GM21825 (cell line): ENCODE measurements at regions not wholly inside any gene's neighbourhood (a gene's known extent, or its start where the extent isn't known, plus 50 kb on each side); places are given as distances from the start of the nearest gene placed in this dataset.
"Not testable (repeated sequence)": the region's sequence is repeated elsewhere in the genome, so short reads cannot be mapped to it uniquely, and the experiment has no call there.

Source experiments
- ATAC-seq: cut with Tn5 transposase; IDR thresholded peaks from one replicate; pipeline ENCODE4 v1.9.1; 2021; ENCODE audit warnings: mild to moderate bottlenecking, moderate library complexity; ENCODE audit not compliant: unreplicated experiment

DNA sequence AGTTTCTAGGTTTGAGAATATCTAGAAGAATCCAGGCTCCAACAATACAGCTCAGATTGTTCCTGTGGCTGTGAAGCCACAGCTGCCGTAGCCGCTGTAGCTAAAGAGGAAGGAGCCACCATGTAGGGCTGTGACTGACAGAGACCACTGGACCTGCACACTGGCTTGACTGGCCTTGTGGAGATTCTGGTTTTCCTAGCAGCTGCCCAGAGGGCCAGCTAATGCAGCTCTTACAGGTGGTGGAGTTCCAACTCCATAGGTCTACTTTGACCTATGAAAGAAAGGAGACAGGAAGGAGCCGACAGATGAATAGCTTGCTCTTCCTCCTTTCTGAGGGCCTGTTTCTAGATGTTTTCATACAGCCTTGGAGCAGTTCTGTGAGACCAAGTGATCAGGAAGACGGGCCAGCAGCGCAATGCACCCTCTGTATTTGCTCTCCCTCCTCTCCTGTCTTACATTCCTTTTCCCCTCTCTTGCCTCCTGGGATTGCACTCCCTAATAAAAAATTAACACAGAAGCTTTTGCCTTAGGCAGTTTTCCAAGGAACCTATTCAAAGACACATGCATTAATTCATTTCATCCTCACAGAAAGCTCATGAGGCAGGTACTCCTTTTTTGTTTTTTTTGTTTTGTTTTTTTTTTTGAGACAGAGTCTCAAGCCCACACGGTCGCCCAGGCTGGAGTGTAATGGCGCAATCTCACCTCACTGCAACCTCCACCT is 51.8 kb upstream of the MYB start:
- ATAC-seq, result peak; percentile 52

DNA sequence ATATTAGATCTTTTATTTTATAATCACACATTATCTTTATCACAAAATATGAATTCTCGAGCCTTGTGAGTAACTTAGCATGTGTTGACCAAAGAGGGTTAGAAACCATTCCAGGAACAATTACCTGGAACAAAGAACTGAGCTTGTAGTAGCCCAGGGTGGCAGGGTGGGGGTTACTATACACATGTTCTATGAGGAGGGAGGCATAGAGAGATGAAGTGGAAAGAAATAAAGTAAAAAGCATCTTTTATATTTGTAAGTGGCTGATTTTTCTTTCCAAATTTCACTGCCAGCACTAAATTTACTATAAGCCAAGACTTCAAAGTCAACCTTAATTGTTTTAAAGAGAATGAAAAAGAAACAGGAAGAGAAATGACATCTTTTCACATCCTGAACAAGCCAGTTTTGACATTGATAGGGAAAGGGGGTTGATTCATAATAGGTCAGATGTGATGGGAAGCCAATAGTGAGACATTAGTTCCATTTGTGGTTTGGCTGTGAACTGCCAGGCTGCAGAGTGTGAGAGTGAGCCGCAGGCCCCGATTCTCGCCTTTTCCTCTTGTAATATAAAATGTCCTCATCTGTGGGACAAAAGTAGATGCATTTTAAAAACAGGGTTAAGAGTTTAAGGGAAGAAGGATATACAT is 52.7 kb upstream of the MYB start:
- ATAC-seq, result peak; percentile 84

DNA sequence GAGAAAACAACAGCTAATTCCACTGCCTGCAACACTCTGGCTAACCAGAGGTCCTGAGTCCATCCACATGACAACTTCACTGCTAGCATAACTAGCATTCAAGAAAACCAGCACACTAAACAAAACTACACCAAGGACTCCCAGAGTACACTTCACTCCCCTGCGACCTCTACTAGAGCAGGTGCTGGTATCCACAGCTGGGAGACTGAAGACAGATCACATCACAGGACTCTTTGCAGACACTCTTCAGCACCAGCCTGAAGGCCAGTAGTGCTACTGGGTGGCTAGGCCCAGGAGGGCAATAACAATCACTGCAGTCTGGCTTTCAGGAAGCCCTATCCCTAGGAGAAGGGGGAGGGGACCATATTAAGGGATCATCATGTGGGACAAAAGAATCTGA is 54.4 kb upstream of the MYB start:
- no peak for ATAC-seq

DNA sequence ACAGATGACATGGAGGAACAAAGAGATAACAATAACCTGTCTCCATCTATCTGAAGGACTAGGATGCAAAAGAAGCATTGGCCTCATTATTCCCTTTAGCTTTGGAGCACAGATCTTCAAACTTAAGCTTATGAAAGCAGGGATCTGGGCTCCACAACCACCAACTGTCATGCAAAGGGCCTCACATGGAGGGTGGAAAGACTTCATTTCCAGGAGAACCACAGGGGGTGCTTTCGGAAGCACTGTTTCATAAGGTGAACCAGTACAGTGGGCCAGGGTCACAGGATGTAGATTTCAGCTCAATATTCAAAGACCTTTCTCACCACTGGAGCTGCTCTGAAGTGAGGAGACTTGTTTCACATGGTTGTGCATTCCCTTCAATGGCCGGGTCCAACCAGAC is 55.1 kb upstream of the MYB start:
- no peak for ATAC-seq

DNA sequence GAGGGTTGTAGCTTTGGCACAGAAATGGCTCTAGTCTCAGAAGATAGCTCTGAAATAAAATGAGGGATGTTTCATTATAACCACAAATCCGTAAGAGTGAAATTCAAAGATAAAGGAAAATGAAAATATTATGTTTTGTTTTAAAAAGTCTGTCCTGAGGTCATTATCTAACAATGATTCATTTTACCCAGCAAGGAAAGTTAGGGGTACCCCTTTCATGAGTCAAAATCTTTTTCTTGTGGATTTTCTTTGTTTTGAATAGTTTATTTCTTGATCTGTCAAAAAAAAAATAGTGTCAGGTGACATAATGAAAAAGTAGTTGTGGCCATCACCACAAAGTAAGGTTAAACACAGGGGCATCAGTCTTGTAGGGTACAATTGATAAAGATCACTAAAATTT is 59.7 kb upstream of the MYB start:
- no peak for ATAC-seq

DNA sequence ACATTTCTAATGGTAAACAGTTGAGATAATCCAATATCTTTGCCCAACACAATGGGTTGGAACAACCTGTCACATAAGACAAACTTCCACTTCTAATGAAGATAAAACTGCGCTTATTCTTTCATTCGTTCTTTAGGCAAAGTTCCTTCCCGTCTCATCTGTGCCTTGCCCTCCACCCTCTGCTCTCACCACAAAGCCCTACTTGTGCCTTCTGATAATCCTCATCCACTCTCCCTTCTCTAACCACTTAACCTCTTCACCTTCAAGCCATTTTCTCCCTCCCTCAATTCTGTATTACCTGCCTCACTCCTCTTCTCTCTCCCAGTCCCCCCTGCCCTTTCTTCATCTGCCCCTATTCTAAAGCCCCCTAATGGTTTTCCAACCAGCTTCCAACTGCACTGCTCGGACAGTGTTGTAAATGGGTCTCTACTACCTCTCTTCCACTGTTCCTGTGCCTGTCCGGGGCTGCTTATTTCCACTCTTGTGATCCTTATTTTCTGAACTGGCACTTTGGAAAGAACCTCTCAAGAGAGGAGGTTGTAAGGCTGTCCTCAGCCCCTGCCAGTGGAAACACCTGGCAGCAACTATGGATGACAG is 62.9 kb upstream of the MYB start:
- no peak for ATAC-seq

DNA sequence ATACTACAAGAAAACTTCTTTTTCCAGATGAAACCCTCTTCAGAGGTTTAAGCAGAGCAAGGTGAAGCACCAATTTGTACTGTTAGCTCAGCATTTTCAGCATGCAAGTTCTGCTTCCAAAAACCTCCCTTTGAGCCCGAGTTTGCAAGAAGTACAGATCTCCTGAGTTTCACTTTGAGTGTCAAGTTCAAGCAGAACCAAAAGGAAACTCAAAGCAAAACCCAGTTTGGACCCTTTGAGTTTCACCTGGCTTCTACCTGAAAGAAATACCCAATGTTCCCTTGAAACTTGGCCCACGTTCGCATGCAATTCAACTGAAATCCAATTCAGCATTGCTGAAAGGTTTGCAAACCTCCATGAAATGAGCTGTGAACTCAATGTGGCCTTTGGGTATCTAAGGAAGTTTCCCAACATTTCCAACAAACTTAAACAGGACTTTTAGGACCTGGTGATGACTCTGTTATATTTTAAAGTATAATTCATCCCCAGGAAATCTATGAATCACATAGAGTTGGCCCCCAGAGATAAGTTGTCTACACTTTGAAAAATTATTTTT is 62.9 kb upstream of the HBS1L start:
- ATAC-seq, result no peak

DNA sequence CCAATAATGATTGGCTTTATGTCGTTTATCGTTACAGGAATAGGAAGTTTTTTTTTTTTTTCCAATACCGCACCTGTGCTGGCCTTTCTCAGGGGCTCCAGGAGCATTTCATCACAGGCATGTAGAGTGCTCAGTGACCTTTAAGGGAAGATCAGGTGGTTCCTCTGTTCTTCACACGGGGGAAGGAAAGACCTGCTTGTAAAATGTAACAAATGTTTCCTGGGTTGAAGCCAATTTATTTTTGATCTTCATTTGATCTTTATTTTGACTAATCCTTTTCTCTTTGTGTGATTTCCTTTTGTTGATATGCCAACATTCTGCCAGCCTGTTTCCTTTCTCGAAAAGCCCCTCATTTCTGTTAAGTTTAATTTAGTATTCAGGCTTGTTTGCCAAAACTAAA is 61.9 kb upstream of the HBS1L start:
- no peak for ATAC-seq

DNA sequence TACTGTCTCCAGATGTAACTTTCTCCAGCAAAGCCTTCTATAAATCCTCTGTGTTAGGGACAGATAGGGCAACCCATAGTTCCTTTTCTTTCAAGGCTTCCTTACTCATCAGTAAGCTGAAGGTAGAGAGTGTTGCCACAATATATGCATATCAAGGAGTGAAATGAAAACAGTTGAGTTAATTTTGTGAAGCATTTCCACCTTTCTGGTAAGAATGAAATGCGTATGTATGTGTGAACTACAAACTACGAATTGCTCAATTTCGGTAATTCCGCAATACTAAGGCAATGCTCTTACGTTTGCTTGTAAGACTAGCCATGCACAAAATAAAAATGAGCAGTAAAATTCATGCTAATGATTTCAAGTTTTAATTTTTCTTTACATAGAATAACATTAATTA is 61.2 kb upstream of the HBS1L start:
- no peak for ATAC-seq

DNA sequence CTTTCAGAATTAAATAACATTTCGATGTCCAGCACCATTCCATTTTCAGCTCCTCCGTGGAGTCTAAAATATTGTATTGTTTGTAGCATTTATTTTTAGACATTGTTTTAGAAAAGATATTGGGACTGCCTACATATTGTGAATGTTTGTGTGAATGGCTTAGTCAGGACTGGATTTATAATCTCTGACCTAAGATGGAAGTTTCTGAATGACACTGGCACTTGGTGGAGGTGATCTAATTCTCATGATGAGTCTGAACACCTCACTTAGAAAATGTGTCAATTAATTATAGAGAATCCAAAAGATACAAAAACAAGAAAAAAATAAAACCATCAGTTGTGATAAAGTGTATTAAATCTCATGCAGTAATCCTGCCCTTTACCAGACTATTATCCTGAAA is 60.8 kb upstream of the HBS1L start:
- no peak for ATAC-seq

DNA sequence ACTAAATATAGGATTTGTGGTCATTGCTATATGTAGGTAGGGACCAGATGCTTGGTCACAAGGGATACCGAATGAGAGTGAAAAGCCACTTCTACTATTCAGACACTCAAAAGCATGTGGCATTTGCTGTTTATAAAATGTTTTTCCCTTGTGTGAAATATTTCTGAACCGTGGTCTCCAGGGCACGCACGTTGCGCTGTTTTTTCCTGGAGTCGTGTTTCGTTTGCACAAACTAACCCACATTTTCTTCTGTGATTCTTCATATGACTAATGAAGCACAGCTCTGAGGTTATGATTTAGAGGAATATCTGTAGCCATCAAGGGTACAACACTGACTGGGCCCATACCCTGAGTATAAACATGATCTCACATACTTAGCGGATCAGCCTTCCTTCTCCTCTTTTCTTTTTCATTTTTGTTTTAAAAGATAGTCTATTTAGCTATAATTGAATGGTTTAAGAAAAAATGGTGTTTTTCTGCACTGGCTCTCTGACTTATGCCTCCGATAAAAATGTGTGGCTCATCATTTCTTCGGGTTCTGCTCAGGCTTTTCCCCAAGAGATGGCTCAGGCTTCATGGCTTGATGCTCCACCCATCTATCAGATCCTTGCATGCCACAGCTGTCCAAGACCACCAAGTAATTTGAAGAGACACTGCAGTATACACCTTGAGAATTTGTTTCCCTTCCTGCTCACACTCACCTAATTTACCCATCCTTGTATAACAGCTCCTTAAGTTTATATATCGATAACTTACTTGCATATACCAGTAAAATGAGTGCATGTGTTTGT is 59.9 kb upstream of the HBS1L start:
- peak; percentile 76 for ATAC-seq

DNA sequence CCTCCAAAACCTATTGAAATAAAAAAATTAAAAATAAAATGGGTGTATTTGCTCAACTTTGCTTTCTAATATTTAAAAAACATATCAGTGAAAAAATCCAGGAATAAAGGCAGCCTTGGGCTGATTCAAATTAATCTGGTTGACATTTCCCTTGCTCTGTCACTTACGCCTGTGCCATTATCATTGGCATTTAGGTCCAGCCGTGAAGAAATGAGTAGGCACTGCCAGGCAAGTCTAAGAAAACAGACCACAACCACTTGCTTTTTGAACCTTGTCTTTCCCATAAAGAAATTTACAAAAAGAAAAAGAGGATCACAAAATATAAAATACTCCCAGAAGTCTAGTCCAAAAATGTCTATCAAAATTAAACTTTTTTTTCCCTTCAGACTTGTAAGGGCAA is 59.2 kb upstream of the HBS1L start:
- ATAC-seq, result no peak

DNA sequence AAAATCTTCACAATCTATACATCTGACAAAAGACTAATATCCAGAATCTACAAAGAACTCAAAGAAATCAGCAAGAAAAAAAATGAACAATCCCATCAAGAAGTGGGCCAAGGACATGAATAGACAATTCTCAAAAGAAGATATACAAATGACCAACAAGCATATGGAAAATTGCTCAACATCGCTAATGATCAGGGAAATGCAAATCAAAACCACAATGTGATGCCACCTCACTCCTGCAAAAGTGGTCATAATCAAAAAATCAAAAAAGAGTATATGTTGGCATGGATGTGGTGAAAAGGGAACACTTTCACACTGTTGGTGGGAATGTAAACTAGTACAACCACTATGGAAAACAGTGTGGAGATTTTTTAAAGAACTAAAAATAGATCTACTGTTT is 58.3 kb upstream of the HBS1L start:
- not testable (repeated sequence) for ATAC-seq

DNA sequence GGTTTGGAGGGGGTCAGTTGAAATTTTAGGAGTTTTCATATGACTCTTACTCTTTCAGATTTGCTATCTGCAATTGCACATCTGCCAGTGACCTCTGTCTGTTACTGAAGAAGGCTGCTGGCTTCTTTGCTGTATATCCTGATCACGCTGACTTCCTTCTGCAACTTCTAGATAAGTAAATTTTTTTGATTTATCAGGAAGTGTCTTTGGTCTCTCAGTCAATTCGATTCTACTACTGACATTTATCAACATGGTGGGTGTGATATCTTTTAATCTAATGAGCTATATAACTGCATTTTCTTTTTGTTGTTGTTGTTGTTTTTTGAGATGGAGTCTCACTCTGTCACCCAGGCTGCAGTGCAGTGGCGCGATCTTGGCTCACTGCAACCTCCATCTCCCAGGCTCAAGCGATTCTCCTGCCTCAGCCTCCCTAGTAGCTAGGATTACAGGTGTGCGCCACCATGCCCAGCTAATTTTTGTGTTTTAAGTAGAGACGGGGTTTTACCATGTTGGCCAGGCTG is 55.7 kb upstream of the HBS1L start:
- ATAC-seq, result not testable (repeated sequence)

DNA sequence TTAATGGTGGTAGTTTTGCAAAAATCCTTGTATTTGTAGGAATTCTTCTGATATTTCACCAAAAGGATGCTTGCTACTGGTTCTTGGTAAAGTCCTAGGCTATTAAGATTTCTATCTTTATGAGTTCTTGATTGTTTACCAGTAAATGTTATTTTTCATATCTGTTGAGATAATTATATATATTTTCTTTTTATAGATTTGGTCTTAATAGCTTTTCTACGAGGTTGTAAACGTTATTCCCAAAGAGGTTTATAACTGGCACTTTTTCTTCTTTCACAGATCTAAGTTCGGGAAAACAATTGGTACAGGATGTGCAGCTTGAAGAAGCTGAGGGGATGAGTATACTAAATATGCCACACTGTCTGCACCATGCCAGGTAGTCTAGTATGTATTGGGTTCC is 55.1 kb upstream of the HBS1L start:
- ATAC-seq, result no peak

DNA sequence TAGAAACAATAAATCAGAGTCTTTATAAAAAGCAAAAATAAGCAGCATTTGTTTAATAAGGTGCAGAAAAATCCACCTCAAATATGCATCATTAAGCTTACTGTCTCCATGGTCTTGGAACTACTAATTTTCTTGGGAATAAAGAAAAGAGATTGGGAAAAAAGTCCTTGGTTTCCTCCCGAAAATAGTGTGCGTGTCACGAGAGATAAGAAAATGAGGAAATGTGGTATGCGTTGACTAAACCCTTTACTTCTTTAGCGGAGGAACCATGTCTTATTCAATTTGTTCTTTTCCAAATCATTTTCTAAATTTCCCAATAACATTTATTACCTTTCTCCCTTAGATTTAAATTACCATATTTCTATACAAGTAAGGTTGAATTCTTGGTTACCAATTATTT is 54.1 kb upstream of the HBS1L start:
- ATAC-seq, result no peak

DNA sequence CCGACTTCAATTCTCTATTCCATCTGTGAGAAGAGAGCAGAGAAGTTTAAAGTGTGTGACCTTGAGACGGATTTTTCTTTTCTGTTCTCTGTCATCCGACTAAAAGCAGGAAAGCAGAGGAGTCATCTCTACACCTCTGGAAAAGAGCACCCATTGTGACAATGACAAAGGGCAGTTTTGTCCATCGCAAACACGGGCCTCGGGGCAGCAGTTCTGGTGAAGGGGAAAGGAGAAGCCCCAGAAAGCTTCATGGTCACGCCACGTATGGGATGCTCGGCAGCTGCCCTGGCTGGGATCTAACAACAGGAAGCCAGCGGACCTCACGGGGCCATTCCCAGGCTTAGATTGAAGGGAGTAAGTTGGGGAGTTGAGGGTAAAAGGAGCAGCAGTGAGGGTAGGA is 52.0 kb upstream of the HBS1L start:
- ATAC-seq, result no peak

DNA sequence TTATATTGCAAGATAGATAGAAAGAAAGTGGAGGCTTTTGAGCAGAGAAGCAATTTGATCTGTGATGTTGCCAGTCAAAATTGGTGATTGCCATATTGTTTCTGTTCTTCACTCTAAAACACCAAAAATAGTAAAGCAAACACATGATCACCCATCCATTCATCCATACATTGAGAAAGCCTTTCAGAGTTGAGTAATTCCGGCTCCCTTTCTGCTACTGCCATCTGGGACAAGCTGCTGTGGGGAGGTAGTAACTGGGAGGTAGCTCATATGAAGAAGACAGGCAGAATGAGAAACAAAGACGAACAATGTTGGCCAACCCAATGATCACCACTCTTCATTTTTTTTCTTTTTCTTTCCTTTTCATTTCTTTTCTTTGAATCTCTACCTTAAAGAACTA is 51.1 kb upstream of the HBS1L start:
- ATAC-seq, result no peak

DNA sequence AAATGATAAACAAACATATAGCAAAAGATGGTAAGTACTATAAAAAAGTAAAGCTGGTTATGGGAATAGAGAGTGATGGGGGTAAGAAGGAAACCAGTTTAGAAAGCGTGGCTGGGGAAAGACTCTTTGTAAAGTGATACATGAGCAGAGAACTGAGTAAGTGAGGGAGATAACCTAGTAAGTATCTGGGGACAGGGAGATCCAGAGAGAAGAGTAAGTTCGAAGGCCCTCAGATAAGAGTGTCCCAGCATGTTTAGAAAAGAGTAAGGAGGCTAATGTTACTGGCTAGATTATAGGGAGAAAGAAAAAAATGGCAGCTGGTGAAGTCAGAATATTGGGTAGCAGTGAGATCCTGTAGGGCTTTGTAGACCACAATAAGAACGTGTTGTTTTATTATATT is 50.7 kb upstream of the HBS1L start:
- no peak for ATAC-seq
